GM23338 (cell line): ENCODE measurements at regions not wholly inside any gene's neighbourhood (a gene's known extent, or its start where the extent isn't known, plus 50 kb on each side); places are given as distances from the start of the nearest gene placed in this dataset.

Experiments
- ATAC-seq: fragments of 200-7000 bp; cut with Tn5 transposase; 3 replicates; pipeline ENCODE4 v1.9.1; 2020
- DNase-seq: peaks from one replicate; pipeline ENCODE4 v3.0.0-alpha.2; 2015; ENCODE audit warnings: low spot score
- H2AFZ ChIP-seq: fragments of 200-600 bp; sonication (generic); 2 replicates; pipeline ENCODE4 v1.8.0; 2016; ENCODE audit warnings: antibody characterized with exemption, mild to moderate bottlenecking, moderate library complexity
- H3F3A ChIP-seq: fragments of 200-600 bp; sonication (generic); replicated peaks from 2 replicates; pipeline ENCODE4 v1.8.0; 2017; ENCODE audit warnings: antibody characterized with exemption, mixed run types, low read depth
- H3K27ac ChIP-seq: fragments of 200-600 bp; sonication (generic); 2 replicates; pipeline ENCODE4 v1.6.1; 2016; ENCODE audit warnings: low read depth
- H3K27me3 ChIP-seq: fragments of 200-600 bp; sonication (generic); 2 replicates; pipeline ENCODE4 v1.8.0; 2016; ENCODE audit warnings: mild to moderate bottlenecking, mixed run types, moderate library complexity; ENCODE audit not compliant: insufficient read depth
- H3K36me3 ChIP-seq: fragments of 200-600 bp; sonication (generic); 2 replicates; pipeline ENCODE4 v1.8.0; 2016; ENCODE audit warnings: mild to moderate bottlenecking; ENCODE audit not compliant: insufficient read depth
- H3K4me1 ChIP-seq: fragments of 200-600 bp; sonication (generic); 2 replicates; pipeline ENCODE4 v1.8.0; 2016; ENCODE audit warnings: mild to moderate bottlenecking, moderate library complexity; ENCODE audit not compliant: insufficient read depth
- H3K4me2 ChIP-seq: fragments of 200-600 bp; sonication (generic); 2 replicates; pipeline ENCODE4 v1.7.1; 2017; ENCODE audit warnings: mixed run types
- H3K4me3 ChIP-seq: fragments of 200-600 bp; sonication (generic); 2 replicates; pipeline ENCODE4 v1.6.1; 2016; ENCODE audit warnings: mixed run types
- H3K79me2 ChIP-seq: fragments of 200-600 bp; sonication (generic); replicated peaks from 2 replicates; pipeline ENCODE4 v1.8.0; 2017; ENCODE audit warnings: mild to moderate bottlenecking; ENCODE audit not compliant: insufficient read depth
- H3K9me2 ChIP-seq: fragments of 200-600 bp; sonication (generic); 2 replicates; pipeline ENCODE4 v1.8.0; 2017; ENCODE audit not compliant: insufficient read depth
- H4K20me1 ChIP-seq: fragments of 200-600 bp; sonication (generic); replicated peaks from 2 replicates; pipeline ENCODE4 v1.8.0; 2017; ENCODE audit warnings: mild to moderate bottlenecking; ENCODE audit not compliant: insufficient read depth
- H3K27ac Mint-ChIP-seq: 2 replicates; pipeline ENCODE4 v1.8.0; 2020; ENCODE audit warnings: inconsistent platforms, mild to moderate bottlenecking, moderate library complexity, mixed read lengths
- H3K27me3 Mint-ChIP-seq: 3 replicates; pipeline ENCODE4 v1.8.0; 2022; ENCODE audit warnings: low read depth, mild to moderate bottlenecking, moderate library complexity, mixed read lengths, inconsistent platforms; ENCODE audit not compliant: insufficient read depth, poor library complexity
- H3K36me3 Mint-ChIP-seq: 3 replicates; pipeline ENCODE4 v1.8.0; 2021; ENCODE audit warnings: low read depth, mild to moderate bottlenecking, inconsistent platforms, moderate library complexity, mixed read lengths
- H3K4me1 Mint-ChIP-seq: 3 replicates; pipeline ENCODE4 v1.8.0; 2020; ENCODE audit warnings: mild to moderate bottlenecking, inconsistent platforms, mixed read lengths
- H3K4me3 Mint-ChIP-seq: 3 replicates; pipeline ENCODE4 v1.8.0; 2021; ENCODE audit warnings: moderate library complexity, mild to moderate bottlenecking, inconsistent platforms, mixed read lengths
- H3K9me3 Mint-ChIP-seq: 3 replicates; pipeline ENCODE4 v1.8.0; 2020; ENCODE audit warnings: moderate library complexity, mild to moderate bottlenecking, inconsistent platforms, mixed read lengths
- CREB1 ChIP-seq: fragments of 250-450 bp; sonication (Bioruptor Pico); IDR thresholded peaks from 2 replicates; pipeline ENCODE4 v1.5.0; 2020; ENCODE audit warnings: low read depth, mild to moderate bottlenecking, moderate library complexity
- CTCF ChIP-seq, 2 experiments: fragments of 200-600 bp in 1 of 2; sonication (generic) in 1 of 2; conservative IDR thresholded peaks; 2 replicates each; pipeline versions ENCODE4 v1.5.1 to v1.6.1; 2016 to 2017; ENCODE audit warnings: antibody characterized with exemption in 2 of 2, low read depth in 2 of 2, mild to moderate bottlenecking in 2 of 2, moderate library complexity in 1 of 2
- ETS1 ChIP-seq: IDR thresholded peaks from 2 replicates; pipeline ENCODE4 v1.6.1; 2016; ENCODE audit warnings: antibody characterized with exemption
- EZH2 ChIP-seq: fragments of 200-600 bp; sonication (generic); IDR thresholded peaks from one replicate; pipeline ENCODE4 v1.8.0; 2017; ENCODE audit warnings: antibody characterized with exemption, mild to moderate bottlenecking, low read depth; ENCODE audit not compliant: unreplicated experiment
- EZH2phosphoT487 ChIP-seq: fragments of 200-600 bp; sonication (generic); IDR thresholded peaks from one replicate; pipeline ENCODE4 v1.8.1; 2018; ENCODE audit warnings: antibody characterized with exemption; ENCODE audit not compliant: unreplicated experiment
- JUNB ChIP-seq: IDR thresholded peaks from one replicate; pipeline ENCODE4 v1.6.1; 2016; ENCODE audit warnings: antibody characterized with exemption; ENCODE audit not compliant: unreplicated experiment
- NANOG ChIP-seq: IDR thresholded peaks from 2 replicates; pipeline ENCODE4 v1.6.1; 2016; ENCODE audit warnings: antibody characterized with exemption, borderline replicate concordance
- POLR2AphosphoS5 ChIP-seq: IDR thresholded peaks from 2 replicates; pipeline ENCODE4 v1.6.1; 2016; ENCODE audit warnings: antibody characterized with exemption, low read depth
- STAT1 ChIP-seq: IDR thresholded peaks from one replicate; pipeline ENCODE4 v1.6.1; 2016; ENCODE audit warnings: antibody characterized with exemption; ENCODE audit not compliant: unreplicated experiment
- ZNF114 ChIP-seq: fragments of 250-450 bp; sonication (Bioruptor Pico); IDR thresholded peaks from 2 replicates; pipeline ENCODE4 v1.5.0; 2020; ENCODE audit warnings: mild to moderate bottlenecking, moderate library complexity
- ZNF331 ChIP-seq: fragments of 250-450 bp; sonication (Bioruptor Pico); IDR thresholded peaks from 2 replicates; pipeline ENCODE4 v1.5.0; 2020; ENCODE audit warnings: low read depth, mild to moderate bottlenecking, moderate library complexity
- ZNF462 ChIP-seq: fragments of 250-450 bp; sonication (Bioruptor Pico); IDR thresholded peaks from 2 replicates; pipeline ENCODE4 v1.5.0; 2020; ENCODE audit warnings: mild to moderate bottlenecking, moderate library complexity
- TF ChIP-seq, protein P1 (sequence below): IDR thresholded peaks from one replicate; pipeline ENCODE4 v1.6.1; 2018; ENCODE audit warnings: antibody characterized with exemption; ENCODE audit not compliant: unreplicated experiment

GRCh38 chr12:115135800-115136211, 451.8 kb upstream of the TBX3 start:
- ATAC-seq (no peak), DNase-seq (no peak)
- Histone ChIP-seq H3F3A (no peaks in the 10 kb centered on the region), H3K27ac (no peak overlapping the region), H3K4me3 (no peak overlapping the region), H3K9me2 (peaks cover 3% of the 10 kb centered on the region; the same call in 1 of the 2 replicates), H2AFZ (peak overlapping the region; percentile 83; the same call in 1 of the 2 replicates), H3K27me3 (no peaks in the 10 kb centered on the region), H3K79me2 (no peaks in the 10 kb centered on the region), H3K4me2 (no peak overlapping the region), H4K20me1 (no peaks in the 10 kb centered on the region), H3K36me3 (no peaks in the 10 kb centered on the region), H3K4me1 (no peaks in the 10 kb centered on the region)
- H3K9me3 Mint-ChIP-seq = no peaks in the 10 kb centered on the region
- TF ChIP-seq JUNB = no peak
- no peak for TF ChIP-seq POLR2AphosphoS5
- no peak for TF ChIP-seq CTCF (conservative IDR thresholded peaks at IDR 0.05; ENCODE audit: low read depth in 2 of 2)
- no peak for TF ChIP-seq EZH2phosphoT487
- TF ChIP-seq NANOG = no peak
- TF ChIP-seq ZNF462 (CRISPR knock-in tag) = no peak
- TF ChIP-seq ZNF114 (CRISPR knock-in tag) = no peak
- TF ChIP-seq CREB1 (CRISPR knock-in tag) = no peak
- no peak for TF ChIP-seq ETS1
- no peak for TF ChIP-seq STAT1
- TF ChIP-seq ZNF331 (CRISPR knock-in tag) = no peak
- TF ChIP-seq, protein P1, sequence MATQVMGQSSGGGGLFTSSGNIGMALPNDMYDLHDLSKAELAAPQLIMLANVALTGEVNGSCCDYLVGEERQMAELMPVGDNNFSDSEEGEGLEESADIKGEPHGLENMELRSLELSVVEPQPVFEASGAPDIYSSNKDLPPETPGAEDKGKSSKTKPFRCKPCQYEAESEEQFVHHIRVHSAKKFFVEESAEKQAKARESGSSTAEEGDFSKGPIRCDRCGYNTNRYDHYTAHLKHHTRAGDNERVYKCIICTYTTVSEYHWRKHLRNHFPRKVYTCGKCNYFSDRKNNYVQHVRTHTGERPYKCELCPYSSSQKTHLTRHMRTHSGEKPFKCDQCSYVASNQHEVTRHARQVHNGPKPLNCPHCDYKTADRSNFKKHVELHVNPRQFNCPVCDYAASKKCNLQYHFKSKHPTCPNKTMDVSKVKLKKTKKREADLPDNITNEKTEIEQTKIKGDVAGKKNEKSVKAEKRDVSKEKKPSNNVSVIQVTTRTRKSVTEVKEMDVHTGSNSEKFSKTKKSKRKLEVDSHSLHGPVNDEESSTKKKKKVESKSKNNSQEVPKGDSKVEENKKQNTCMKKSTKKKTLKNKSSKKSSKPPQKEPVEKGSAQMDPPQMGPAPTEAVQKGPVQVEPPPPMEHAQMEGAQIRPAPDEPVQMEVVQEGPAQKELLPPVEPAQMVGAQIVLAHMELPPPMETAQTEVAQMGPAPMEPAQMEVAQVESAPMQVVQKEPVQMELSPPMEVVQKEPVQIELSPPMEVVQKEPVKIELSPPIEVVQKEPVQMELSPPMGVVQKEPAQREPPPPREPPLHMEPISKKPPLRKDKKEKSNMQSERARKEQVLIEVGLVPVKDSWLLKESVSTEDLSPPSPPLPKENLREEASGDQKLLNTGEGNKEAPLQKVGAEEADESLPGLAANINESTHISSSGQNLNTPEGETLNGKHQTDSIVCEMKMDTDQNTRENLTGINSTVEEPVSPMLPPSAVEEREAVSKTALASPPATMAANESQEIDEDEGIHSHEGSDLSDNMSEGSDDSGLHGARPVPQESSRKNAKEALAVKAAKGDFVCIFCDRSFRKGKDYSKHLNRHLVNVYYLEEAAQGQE = no peak
- no peak for TF ChIP-seq EZH2
- H3K27me3 Mint-ChIP-seq = no peaks in the 10 kb centered on the region
- H3K36me3 Mint-ChIP-seq = no peaks in the 10 kb centered on the region
- H3K4me1 Mint-ChIP-seq = no peaks in the 10 kb centered on the region; the same call in 2 of the 3 replicates
- no peak overlapping the region for H3K4me3 Mint-ChIP-seq
- no peak overlapping the region for H3K27ac Mint-ChIP-seq
